H9 (cell line): ENCODE measurements at regions not wholly inside any gene's neighbourhood (a gene's known extent, or its start where the extent isn't known, plus 50 kb on each side); places are given as distances from the start of the nearest gene placed in this dataset.

Experiments
- DNase-seq: peaks from one replicate; pipeline ENCODE4 v3.0.0-alpha.2; 2017
- H2AFZ ChIP-seq: one replicate; pipeline ENCODE4 v1.6.1; 2013; ENCODE audit warnings: mild to moderate bottlenecking, low read length, control low read depth, moderate library complexity
- H2AK5ac ChIP-seq: 2 replicates; pipeline ENCODE4 v1.6.1; 2013; ENCODE audit warnings: low read length, control low read depth, mixed read lengths; ENCODE audit not compliant: insufficient read length
- H2BK120ac ChIP-seq: one replicate; pipeline ENCODE4 v1.6.1; 2013; ENCODE audit warnings: low read depth, mild to moderate bottlenecking, low read length, control low read depth, inconsistent platforms; ENCODE audit not compliant: poor library complexity, severe bottlenecking
- H2BK12ac ChIP-seq: 2 replicates; pipeline ENCODE4 v1.6.1; 2013; ENCODE audit warnings: low read length, control low read depth, mixed read lengths, low read depth; ENCODE audit not compliant: insufficient read length
- H2BK15ac ChIP-seq: 2 replicates; pipeline ENCODE4 v1.6.1; 2013; ENCODE audit warnings: low read depth, low read length, control low read depth
- H2BK20ac ChIP-seq: one replicate; pipeline ENCODE4 v1.6.1; 2013; ENCODE audit warnings: low read depth, mild to moderate bottlenecking, low read length, control low read depth, inconsistent platforms; ENCODE audit not compliant: poor library complexity, severe bottlenecking
- H2BK5ac ChIP-seq: 2 replicates; pipeline ENCODE4 v1.6.1; 2013; ENCODE audit warnings: low read length, control low read depth, mixed read lengths; ENCODE audit not compliant: insufficient read length
- H3K14ac ChIP-seq: 2 replicates; pipeline ENCODE4 v1.6.1; 2013; ENCODE audit warnings: low read length, control low read depth; ENCODE audit not compliant: insufficient read depth
- H3K18ac ChIP-seq: 2 replicates; pipeline ENCODE4 v1.6.1; 2013; ENCODE audit warnings: low read depth, mild to moderate bottlenecking, mixed read lengths, low read length, control low read depth; ENCODE audit not compliant: insufficient read length
- H3K23ac ChIP-seq: 2 replicates; pipeline ENCODE4 v1.6.1; 2013; ENCODE audit warnings: low read length, control low read depth, mixed read lengths, low read depth; ENCODE audit not compliant: insufficient read length
- H3K23me2 ChIP-seq: 2 replicates; pipeline ENCODE4 v1.6.1; 2013; ENCODE audit warnings: low read depth, mild to moderate bottlenecking, mixed read lengths, low read length, control low read depth; ENCODE audit not compliant: insufficient read length, poor library complexity, severe bottlenecking
- H3K27ac ChIP-seq: 2 replicates; pipeline ENCODE4 v1.5.1; 2013; ENCODE audit warnings: low read length, control low read depth, mixed read lengths, low read depth; ENCODE audit not compliant: insufficient read length
- H3K27me3 ChIP-seq: 2 replicates; pipeline ENCODE4 v1.6.1; 2013; ENCODE audit warnings: low read length, control low read depth, inconsistent platforms; ENCODE audit not compliant: insufficient read depth
- H3K4ac ChIP-seq: 2 replicates; pipeline ENCODE4 v1.6.1; 2013; ENCODE audit warnings: low read depth, mild to moderate bottlenecking, control low read depth, inconsistent platforms, low read length, moderate library complexity
- H3K4me1 ChIP-seq: 2 replicates; pipeline ENCODE4 v1.6.1; 2013; ENCODE audit warnings: low read length, control low read depth, inconsistent platforms; ENCODE audit not compliant: insufficient read depth
- H3K4me2 ChIP-seq: 2 replicates; pipeline ENCODE4 v1.6.1; 2013; ENCODE audit warnings: low read length, control low read depth, mixed read lengths; ENCODE audit not compliant: insufficient read length, insufficient read depth
- H3K56ac ChIP-seq: 2 replicates; pipeline ENCODE4 v1.6.1; 2013; ENCODE audit warnings: low read depth, mild to moderate bottlenecking, mixed read lengths, low read length, control low read depth; ENCODE audit not compliant: insufficient read length
- H3K79me1 ChIP-seq: 2 replicates; pipeline ENCODE4 v1.6.1; 2013; ENCODE audit warnings: low read depth, mild to moderate bottlenecking, moderate library complexity, low read length, control low read depth, inconsistent platforms; ENCODE audit not compliant: insufficient read depth, poor library complexity, severe bottlenecking
- H3K79me2 ChIP-seq: 2 replicates; pipeline ENCODE4 v1.6.1; 2013; ENCODE audit warnings: low read length, control low read depth, inconsistent platforms; ENCODE audit not compliant: insufficient read depth
- H3K9ac ChIP-seq: 2 replicates; pipeline ENCODE4 v1.6.1; 2013; ENCODE audit warnings: low read length, control low read depth, mixed read lengths; ENCODE audit not compliant: insufficient read length; ENCODE audit errors: extremely low read depth
- H3K9me3 ChIP-seq: one replicate; pipeline ENCODE4 v1.6.1; 2013; ENCODE audit warnings: low read depth, low read length, inconsistent platforms; ENCODE audit not compliant: control insufficient read depth
- H3T11ph ChIP-seq: one replicate; pipeline ENCODE4 v1.6.1; 2013; ENCODE audit warnings: mild to moderate bottlenecking, low read length, control low read depth, inconsistent platforms
- H4K20me1 ChIP-seq: one replicate; pipeline ENCODE4 v1.6.1; 2013; ENCODE audit not compliant: control insufficient read depth, insufficient read length, insufficient read depth
- H4K5ac ChIP-seq: 2 replicates; pipeline ENCODE4 v1.6.1; 2013; ENCODE audit warnings: low read depth, mild to moderate bottlenecking, mixed read lengths, low read length, control low read depth; ENCODE audit not compliant: insufficient read length
- H4K8ac ChIP-seq: replicated peaks from 2 replicates; pipeline ENCODE4 v1.6.1; 2013; ENCODE audit warnings: low read length, control low read depth, mixed read lengths, low read depth; ENCODE audit not compliant: insufficient read length
- H4K91ac ChIP-seq: 2 replicates; pipeline ENCODE4 v1.6.1; 2013; ENCODE audit warnings: low read depth, mild to moderate bottlenecking, moderate library complexity, mixed read lengths, low read length, control low read depth; ENCODE audit not compliant: insufficient read length
- H3K27ac Mint-ChIP-seq, 3 experiments: 2 replicates in 2 of 3; 3 replicates in 1 of 3; pipeline ENCODE4 v1.8.0; 2020 to 2021; ENCODE audit warnings: mixed read lengths in 3 of 3, mild to moderate bottlenecking in 1 of 3, moderate library complexity in 1 of 3
- H3K27me3 Mint-ChIP-seq: 2 replicates; pipeline ENCODE4 v1.8.0; 2021; ENCODE audit warnings: low read depth, mild to moderate bottlenecking, moderate library complexity, mixed read lengths
- H3K36me3 Mint-ChIP-seq, 3 experiments: 2 replicates in 2 of 3; 3 replicates in 1 of 3; pipeline ENCODE4 v1.8.0; 2020 to 2021; ENCODE audit warnings: low read depth in 3 of 3, mixed read lengths in 3 of 3; ENCODE audit not compliant: insufficient read depth in 1 of 3
- H3K4me1 Mint-ChIP-seq, 2 experiments: 2 replicates each; pipeline ENCODE4 v1.8.0; 2020; ENCODE audit warnings: mixed read lengths in 2 of 2
- H3K4me3 Mint-ChIP-seq, 2 experiments: 2 replicates in 1 of 2; 3 replicates in 1 of 2; pipeline ENCODE4 v1.8.0; 2020 to 2021; ENCODE audit warnings: mild to moderate bottlenecking in 2 of 2, mixed read lengths in 2 of 2, moderate library complexity in 1 of 2
- H3K9me3 Mint-ChIP-seq, 2 experiments: 2 replicates in 1 of 2; 3 replicates in 1 of 2; pipeline ENCODE4 v1.8.0; 2020; ENCODE audit warnings: mild to moderate bottlenecking in 2 of 2, mixed read lengths in 2 of 2, moderate library complexity in 1 of 2
- WGBS: extraction: QIAGEN DNeasy Blood & Tissue Kit; methylation state at CpG from one replicate; pipeline ENCODE4 v1.1.7; 2013; ENCODE audit warnings: missing lambda C conversion rate, low lambda C conversion rate, mixed read lengths; ENCODE audit not compliant: insufficient read length; ENCODE audit errors: extremely low coverage; 5-methylcytosine and 5-hydroxymethylcytosine counted together
- TF ChIP-seq, protein P1 (sequence below): fragments of 200-600 bp; sonication (generic); conservative IDR thresholded peaks from 3 replicates; pipeline ENCODE4 v1.8.0; 2021; ENCODE audit warnings: antibody characterized with exemption, mild to moderate bottlenecking

DNA sequence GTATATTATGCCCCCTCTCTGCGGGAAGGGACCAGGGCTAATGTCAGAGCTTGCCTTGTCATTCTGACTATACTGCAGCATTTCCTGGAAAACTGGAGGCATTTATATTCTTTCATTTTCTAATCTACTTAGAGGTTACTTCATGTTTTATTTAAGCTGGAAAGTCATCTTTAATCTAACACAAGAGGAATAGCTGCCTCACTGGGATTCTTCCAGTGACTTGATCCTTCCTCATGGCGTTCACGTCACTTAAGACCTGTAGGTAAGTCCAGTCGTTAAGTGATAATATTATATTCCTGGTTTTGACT is 727.6 kb upstream of the DDX18 start:
- H2BK5ac ChIP-seq = no peak overlapping the region
- Mint-ChIP-seq H3K4me3 (peak overlapping the region in 1 of 2 experiments; percentile 2; a peak in 1 of 5 replicates), H3K9me3 (no peaks in the 10 kb centered on the region), H3K27ac (peak overlapping the region in 1 of 3 experiments; percentile 12; a peak in 1 of 7 replicates), H3K36me3 (no peaks in the 10 kb centered on the region), H3K4me1 (peaks cover 38% of the 10 kb centered on the region in 2 experiments), H3K27me3 (peaks cover 79% of the 10 kb centered on the region)
- H4K20me1 ChIP-seq = no peaks in the 10 kb centered on the region
- H3K18ac ChIP-seq = no peak overlapping the region
- no peak overlapping the region for H3K4ac ChIP-seq
- H3K27ac ChIP-seq = no peak overlapping the region
- no peak overlapping the region for H2BK12ac ChIP-seq
- no peak overlapping the region for H4K5ac ChIP-seq
- no peak overlapping the region for H3K56ac ChIP-seq
- H4K8ac ChIP-seq = no peak overlapping the region
- TF ChIP-seq, protein P1, sequence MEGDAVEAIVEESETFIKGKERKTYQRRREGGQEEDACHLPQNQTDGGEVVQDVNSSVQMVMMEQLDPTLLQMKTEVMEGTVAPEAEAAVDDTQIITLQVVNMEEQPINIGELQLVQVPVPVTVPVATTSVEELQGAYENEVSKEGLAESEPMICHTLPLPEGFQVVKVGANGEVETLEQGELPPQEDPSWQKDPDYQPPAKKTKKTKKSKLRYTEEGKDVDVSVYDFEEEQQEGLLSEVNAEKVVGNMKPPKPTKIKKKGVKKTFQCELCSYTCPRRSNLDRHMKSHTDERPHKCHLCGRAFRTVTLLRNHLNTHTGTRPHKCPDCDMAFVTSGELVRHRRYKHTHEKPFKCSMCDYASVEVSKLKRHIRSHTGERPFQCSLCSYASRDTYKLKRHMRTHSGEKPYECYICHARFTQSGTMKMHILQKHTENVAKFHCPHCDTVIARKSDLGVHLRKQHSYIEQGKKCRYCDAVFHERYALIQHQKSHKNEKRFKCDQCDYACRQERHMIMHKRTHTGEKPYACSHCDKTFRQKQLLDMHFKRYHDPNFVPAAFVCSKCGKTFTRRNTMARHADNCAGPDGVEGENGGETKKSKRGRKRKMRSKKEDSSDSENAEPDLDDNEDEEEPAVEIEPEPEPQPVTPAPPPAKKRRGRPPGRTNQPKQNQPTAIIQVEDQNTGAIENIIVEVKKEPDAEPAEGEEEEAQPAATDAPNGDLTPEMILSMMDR = no peak
- H2BK15ac ChIP-seq = no peak overlapping the region
- no peak overlapping the region for H2BK20ac ChIP-seq
- WGBS = no CpG with 5 or more reads among the region's 4 CpGs
- H2AK5ac ChIP-seq = no peak overlapping the region
- no peak for DNase-seq
- H3K79me1 ChIP-seq = no peaks in the 10 kb centered on the region
- H2AFZ ChIP-seq = no peak overlapping the region
- peaks cover 3% of the 10 kb centered on the region; the same call in 1 of the 2 replicates for H3K4me1 ChIP-seq
- no peak overlapping the region for H3K23ac ChIP-seq
- H2BK120ac ChIP-seq = no peak overlapping the region
- no peak overlapping the region for H3K14ac ChIP-seq
- no peaks in the 10 kb centered on the region for H3K9me3 ChIP-seq
- no peaks in the 10 kb centered on the region for H3K79me2 ChIP-seq
- H3K4me2 ChIP-seq = peak overlapping the region; percentile 34
- no peak overlapping the region for H4K91ac ChIP-seq
- no peaks in the 10 kb centered on the region; the same call in 1 of the 2 replicates for H3K27me3 ChIP-seq
- no peak overlapping the region for H3T11ph ChIP-seq
- H3K9ac ChIP-seq = no peak overlapping the region
- no peaks in the 10 kb centered on the region for H3K23me2 ChIP-seq
